ENCODE measurements at regions not wholly inside any gene's neighbourhood (a gene's known extent, or its start where the extent isn't known, plus 50 kb on each side); places are given as distances from the start of the nearest gene placed in this dataset.
A peak's percentile ranks its signal among the peaks of the same experiment; 100 is the strongest.

DNA sequence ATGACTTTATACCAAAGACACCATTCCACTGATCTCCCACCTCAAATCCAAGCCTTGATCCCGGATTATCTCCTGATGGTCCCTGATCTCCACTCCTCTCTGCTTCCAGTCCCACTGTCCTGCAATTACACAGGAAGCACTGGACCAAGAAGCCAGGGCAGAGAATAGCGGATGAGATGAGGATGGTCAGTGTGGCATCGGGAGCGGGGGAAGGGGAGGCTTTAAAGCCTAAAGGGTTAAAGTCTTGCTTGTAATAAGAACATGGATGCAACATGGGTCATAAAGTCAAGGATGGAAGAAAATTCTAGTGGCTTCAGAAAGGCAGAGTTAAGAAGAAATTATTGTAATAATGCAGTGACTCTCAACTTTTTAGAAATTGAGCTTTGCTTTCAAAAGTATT, 364.0 kb upstream of the DUSP10 start:
- no peak for DNase-seq (ENCODE audit: low spot score)

GRCh38 chr1:222105393-222105737, 363.5 kb upstream of the DUSP10 start:
- peak; percentile 77 for DNase-seq (ENCODE audit: low spot score)

DNA sequence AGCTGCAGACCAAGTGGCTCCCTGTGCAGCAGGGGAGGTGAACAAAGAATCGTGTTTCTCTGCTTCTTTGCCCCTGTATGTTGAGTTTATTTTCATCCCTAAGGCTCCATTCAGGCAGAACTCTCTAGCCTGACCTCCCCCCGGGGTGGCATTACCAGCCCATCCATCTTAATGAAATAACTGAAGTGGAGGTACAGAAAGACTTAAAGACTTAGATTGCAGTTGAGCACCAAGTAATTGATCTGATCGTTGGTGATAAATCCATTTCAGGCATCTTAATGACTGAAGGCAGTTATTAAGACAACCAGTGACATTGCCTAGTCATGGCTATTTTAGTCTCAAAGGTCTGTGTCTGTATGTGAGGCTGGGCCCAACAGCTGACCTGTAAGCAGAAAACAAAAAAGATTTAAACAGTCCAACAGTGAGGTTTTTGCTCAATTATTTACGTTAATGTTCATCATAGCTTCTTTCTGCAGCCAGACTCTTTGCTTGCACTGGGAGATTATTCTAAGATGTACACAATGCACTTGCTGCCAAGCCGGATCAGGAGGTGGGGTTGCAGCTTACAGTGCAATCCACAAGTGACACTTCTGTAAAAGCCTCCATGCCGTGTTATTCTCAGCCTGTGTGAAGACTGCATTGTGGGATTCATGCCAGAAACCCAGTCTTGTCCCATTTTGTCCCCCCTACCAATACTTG, 363.0 kb upstream of the DUSP10 start:
- DNase-seq (ENCODE audit: low spot score) = no peak

DNA sequence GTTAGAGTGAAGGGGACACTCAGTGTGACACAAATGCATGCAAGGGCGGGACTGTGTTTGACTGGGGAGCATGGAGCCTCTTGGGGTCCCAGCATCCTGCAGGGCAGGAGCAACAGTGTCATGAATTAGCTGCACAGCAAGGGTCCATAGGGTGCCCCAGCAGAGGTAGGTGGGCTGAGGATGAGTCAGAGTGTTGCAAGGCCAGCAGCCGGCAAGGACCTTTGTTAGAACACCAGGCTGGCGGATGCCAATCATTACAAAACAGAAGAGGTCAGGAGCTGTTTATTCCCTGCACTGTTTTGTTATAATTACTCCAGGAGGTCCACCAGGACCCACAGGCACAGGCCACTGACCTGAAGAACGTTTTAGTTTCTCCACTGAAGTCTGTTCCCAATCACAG, 362.2 kb upstream of the DUSP10 start:
- no peak for DNase-seq (ENCODE audit: low spot score)

DNA sequence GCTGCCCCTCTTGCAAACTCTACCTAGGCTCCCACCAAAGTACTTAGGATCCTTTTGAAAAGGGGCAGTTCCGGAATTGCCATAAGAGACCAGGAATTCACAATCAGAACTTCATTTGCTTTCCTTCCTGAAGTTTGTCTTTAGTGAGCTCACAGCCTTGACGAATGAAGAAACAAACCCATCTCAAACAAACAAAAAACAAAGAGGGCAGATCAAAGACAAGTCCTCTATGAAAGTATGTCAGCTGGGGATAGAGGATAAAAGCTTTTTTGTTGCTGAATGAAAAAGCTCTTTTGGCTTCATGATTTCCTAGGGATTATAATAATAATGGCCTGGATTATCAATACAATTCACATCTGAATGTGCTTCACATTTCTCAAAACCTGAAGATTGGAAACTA, 357.9 kb upstream of the DUSP10 start:
- DNase-seq (ENCODE audit: low spot score) = no peak

- no peak for DNase-seq (ENCODE audit: low spot score)
Observed at GRCh38 chr1:222098404-222098803, 356.5 kb upstream of the DUSP10 start.

DNA sequence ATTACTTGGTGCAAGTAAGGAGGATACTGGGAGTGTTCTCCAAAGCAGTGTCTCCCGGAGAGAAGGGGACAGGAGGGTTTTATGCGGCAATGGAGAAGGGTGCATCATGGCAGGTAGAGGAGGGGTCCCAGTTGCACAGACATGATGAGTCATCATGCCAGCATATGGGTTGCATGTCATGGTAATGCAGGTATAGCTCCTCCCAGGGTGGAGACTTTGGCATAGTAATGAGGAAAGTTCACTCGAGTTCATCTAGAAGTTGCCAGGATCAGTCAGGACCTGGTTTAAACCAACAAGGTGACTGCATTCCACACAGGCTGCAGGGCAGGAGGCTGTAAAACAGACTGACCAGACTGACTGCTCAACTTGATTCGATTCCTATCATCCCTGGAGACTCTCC, 355.7 kb upstream of the DUSP10 start:
- DNase-seq (ENCODE audit: low spot score) = peak; percentile 76

DNA sequence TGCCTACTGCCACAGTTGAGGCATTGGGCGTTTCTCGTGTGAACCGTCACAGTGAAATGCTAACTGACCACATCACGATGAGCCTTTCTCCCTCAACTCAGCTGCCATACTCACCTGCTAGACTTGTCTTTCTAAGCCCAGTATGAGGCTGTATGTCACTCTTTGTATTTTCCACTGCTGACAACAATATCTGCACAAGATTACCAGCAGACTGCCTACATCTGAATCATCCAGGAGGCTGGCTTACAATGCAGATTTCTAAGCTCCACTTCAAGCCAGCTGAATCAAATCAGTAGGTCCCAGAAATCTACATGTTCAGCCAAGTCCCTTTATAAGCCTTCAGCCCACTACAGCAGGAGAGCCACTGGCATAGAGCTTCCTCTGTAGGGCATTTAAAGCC, 355.0 kb upstream of the DUSP10 start:
- no peak for DNase-seq (ENCODE audit: low spot score)

GRCh38 chr1:222096476-222096772, 354.5 kb upstream of the DUSP10 start:
- no peak for DNase-seq (ENCODE audit: low spot score)

DNA sequence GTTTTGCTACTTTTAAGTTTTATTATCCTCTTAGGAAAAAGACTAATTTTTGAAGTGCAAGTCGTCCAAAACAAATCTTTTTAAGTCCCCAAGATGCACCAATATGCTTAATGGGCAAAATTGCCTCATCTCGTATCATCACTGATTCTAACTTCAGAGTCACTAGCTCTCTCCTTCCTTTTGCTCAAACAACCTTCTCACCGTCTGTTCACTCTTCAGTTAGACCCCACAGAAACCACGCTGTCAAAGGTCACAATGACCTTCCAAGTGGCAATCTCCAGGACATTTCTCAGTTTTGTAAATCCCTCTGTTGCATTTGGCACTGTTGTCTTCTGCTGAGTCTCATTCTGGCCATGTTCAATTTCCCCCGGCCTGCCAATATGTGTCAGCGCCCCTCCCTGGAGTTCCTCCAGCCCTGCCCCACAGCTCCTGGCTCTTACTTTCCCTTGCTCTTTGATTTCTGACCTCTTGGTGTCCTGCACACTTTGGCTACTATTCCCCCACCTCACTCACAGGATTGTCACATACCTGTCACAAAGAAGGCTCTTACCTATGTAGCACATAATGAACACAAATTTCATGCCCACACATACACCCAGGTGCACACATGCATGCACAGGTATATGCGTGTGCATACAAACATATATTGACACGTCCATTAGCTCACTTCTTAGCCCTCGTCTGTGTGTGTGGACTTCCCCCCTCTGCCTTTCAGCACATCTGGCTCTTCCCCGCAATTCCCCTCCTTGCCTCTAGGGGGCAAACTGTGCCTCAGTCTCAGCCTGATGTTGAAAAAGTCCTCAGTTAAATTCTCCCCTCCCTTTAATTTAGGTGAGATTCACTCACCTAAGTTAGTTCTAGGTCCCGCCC, 354.0 kb upstream of the DUSP10 start:
- peak; percentile 62 for DNase-seq (ENCODE audit: low spot score)

DNA sequence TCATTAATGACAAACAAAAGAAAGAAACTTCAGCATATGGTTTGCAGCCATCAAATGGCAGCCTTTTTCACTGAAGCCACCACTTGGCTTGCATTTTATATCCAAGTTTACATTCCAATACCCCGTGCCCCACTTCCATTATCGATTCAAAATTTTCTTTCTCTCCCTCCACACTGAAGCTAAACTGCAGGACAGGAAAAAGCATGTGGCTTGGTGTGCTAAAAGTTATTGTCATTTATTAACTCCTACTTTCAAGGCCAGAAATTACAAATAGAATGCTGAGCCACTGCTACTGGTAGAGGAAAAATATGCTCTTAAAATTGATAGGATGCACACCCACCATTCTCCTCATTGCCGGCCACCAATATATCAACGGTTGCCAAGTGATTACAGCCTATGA, 351.6 kb upstream of the DUSP10 start:
- no peak for DNase-seq (ENCODE audit: low spot score)

DNA sequence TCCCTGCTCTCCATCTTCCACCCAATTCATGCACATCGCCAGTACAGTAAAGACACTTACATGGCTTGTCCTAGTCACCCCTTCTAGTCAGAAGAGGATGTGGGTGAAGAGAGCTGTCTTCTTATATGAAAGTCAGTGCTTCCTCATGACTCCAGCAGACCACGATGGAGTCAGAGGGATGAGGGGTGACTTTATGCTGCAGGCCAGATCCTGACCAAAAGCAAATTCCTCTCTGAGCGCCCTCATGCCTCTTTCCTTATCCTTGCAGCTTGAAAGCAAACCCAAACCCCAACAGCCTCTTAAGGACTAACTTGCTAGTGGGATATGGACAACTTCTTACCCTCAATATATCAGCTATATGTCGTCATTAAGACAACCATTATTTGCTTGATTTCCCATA, 348.2 kb upstream of the DUSP10 start:
- DNase-seq (ENCODE audit: low spot score) = no peak

GRCh38 chr1:222087221-222087920, 345.5 kb upstream of the DUSP10 start:
- DNase-seq (ENCODE audit: low spot score) = no peak

DNA sequence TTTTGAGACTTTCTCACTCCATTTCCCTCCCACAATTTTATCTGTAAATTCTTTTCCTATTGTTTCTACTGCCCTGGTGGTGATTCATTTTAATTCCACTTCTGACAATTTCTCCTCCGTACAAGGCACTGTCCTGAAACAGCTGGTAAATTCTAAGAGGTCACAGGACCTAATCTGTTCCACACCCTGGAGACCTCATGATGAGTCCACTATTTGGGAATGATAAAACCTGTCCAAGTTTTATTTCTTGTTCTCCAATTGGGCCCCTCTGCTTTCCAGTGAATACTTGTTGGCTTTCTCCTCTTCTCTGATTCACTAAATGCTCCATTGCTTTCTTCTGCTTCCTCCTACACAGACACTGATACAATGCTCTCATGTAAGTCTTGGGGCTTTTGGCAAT, 343.1 kb upstream of the DUSP10 start:
- DNase-seq (ENCODE audit: low spot score) = no peak

DNA sequence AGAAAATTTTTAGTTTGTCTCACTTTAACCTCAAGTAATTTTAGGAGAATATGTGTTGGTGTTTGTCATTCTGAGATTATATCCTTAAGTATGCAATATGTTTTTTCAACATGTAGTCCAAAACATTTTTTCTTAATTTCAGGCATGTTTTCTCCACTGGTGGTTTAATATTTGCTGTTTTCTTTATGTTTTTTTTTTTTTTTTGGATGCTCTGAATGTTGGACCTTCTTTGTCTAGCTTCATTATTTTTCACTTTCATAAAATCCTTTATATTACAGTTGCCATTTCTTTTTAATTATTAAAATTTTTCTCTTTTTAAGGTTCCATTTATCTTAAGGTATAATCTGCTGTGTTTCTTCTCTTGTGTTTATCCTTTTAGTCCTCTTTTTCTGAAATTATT, 342.2 kb upstream of the DUSP10 start:
- no peak for DNase-seq (ENCODE audit: low spot score)

GRCh38 chr1:222081859-222082258, 340.0 kb upstream of the DUSP10 start:
- no peak for DNase-seq (ENCODE audit: low spot score)

DNA sequence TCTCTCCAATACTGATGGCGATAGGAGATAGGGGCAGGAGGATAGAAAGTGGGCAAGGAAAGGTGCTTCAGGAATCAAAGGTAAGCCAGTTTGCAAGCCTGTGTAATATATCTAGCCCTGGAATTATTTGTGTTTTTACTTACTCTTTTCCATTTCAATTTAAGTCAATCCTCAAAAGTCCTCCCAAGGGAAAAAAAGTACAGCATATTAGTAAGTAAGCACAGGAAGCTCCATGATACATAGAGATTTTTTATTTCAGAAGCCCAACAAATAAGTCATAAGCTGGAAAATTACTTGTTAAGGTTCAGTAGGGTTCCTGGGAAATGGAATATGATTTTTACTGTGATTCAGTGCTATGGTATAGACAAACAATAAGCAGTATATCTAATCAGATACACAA, 337.7 kb upstream of the DUSP10 start:
- DNase-seq (ENCODE audit: low spot score) = no peak

DNA sequence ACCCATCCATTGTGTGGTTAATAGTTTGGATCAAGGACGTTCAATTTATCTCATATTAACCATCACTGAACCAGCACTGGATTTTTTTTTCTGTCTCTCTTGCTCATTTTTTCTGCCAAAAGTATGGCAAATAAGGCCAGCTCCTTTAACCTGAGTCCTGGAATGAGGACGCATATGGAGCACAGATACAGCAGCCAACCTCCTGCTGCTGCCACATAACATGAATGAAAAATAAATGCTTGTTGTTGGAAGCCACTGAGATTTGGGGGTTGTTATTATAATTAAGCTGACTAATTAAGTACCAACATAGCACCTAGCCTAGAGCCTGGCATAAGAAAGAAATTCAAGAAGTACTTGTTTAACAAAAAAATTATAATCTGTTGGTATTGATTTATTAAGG, 335.3 kb upstream of the DUSP10 start:
- DNase-seq (ENCODE audit: low spot score) = no peak

DNA sequence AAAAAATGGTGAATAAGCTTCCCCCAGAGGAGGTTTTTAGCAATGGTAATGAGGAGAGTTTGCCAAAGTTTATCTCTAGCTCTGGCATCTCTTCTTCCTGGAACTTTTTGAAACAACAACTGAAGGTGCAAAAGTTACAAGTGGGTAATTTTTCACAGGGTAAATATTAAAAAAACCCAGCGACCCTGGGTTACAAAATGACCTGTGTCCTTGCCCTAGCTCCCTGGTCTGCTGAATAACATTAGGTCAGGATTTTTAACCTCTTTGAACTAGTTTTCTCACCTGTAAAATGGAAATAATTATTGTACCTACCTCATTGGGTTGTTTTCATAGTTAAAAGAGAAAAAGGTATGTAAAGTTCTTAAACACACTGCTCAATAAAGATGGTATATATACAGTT, 332.4 kb upstream of the DUSP10 start:
- DNase-seq (ENCODE audit: low spot score) = no peak

DNA sequence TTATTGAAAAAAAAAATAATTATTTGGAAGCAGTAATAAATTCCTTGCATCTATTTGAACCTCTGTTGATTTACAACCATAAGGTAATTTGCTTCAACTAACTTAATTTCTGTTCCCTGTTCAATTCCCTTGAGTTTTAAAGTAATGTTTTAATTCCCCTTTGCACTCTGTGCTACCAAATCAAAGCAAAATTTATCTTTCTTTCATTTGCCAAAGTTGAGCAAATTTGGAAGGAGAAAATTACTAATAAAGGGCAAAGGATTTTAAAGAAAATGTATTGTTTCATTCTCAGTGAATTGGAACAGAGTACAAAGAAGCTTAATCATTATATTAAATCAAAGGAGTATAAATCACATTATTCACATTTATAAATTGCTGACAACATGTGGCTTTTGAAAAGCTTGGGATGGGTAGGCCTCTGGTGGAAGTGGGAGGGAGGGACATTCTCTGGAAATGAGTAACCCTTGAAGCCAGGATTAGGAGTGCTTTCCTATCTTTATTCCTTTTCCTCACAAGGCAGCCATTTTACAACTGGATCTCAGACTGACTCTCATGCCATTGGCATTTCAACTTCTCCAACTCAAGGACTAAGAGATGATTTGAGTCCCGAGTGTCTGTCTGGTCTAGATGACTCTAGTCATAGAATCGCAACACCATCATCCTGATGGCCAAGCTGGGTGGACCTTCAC, 331.6 kb upstream of the DUSP10 start:
- DNase-seq (ENCODE audit: low spot score) = no peak

- no peak for DNase-seq (ENCODE audit: low spot score)
Observed at GRCh38 chr1:222071387-222071786, 329.5 kb upstream of the DUSP10 start.

DNA sequence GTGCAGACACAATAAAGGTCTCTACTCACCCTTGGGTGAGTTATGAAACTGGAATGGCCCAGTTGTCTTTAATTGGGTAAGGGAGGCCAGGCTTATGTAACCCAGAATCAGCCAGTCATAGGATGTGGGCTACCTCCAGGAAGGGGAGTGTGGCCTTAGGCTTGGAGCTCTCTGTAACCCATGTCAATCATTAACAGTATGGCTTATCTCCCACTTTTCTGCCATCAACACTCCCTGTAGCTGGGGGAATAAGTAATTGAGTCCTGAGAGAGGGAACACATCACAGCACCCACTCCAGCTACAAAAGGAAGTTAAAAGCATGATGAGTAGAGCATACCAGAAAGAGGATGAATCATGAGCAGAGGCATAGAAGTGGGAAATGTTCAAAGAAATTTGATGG, 327.0 kb upstream of the DUSP10 start:
- DNase-seq (ENCODE audit: low spot score) = no peak

Data from HT-29 (cell line).